Nephron progenitor cell (in vitro differentiated cells): ENCODE measurements at regions not wholly inside any gene's neighbourhood (a gene's known extent, or its start where the extent isn't known, plus 50 kb on each side); places are given as distances from the start of the nearest gene placed in this dataset.

Experiments used
- DNase-seq: peaks from one replicate; pipeline ENCODE4 v3.0.0; 2021
- H3K27ac Mint-ChIP-seq: 2 replicates; pipeline ENCODE4 v1.8.0; 2021; ENCODE audit warnings: mild to moderate bottlenecking, moderate library complexity, mixed read lengths
- H3K27me3 Mint-ChIP-seq: 2 replicates; pipeline ENCODE4 v1.8.0; 2021; ENCODE audit warnings: mild to moderate bottlenecking, low read depth, mixed read lengths; ENCODE audit not compliant: poor library complexity
- H3K36me3 Mint-ChIP-seq: 2 replicates; pipeline ENCODE4 v1.8.0; 2021; ENCODE audit warnings: low read depth, mixed read lengths
- H3K4me1 Mint-ChIP-seq: 2 replicates; pipeline ENCODE4 v1.8.0; 2021; ENCODE audit warnings: mixed read lengths
- H3K4me3 Mint-ChIP-seq: 2 replicates; pipeline ENCODE4 v1.8.0; 2021; ENCODE audit warnings: mild to moderate bottlenecking, moderate library complexity, mixed read lengths
- H3K9me3 Mint-ChIP-seq: 2 replicates; pipeline ENCODE4 v1.8.0; 2021; ENCODE audit warnings: mild to moderate bottlenecking, moderate library complexity, mixed read lengths
- CTCF ChIP-seq: fragments of 200-600 bp; sonication (generic); IDR thresholded peaks from 2 replicates; pipeline ENCODE4 v1.5.0; 2021; ENCODE audit warnings: antibody characterized with exemption

- H3K4me1 Mint-ChIP-seq: peaks cover 15% of the 10 kb centered on the region
- TF ChIP-seq CTCF: no peak
- DNase-seq: no peak
- H3K9me3 Mint-ChIP-seq: peaks cover 32% of the 10 kb centered on the region
- peaks cover 17% of the 10 kb centered on the region for H3K36me3 Mint-ChIP-seq
- H3K27me3 Mint-ChIP-seq: no peaks in the 10 kb centered on the region
- H3K4me3 Mint-ChIP-seq: no peak overlapping the region
- no peak overlapping the region for H3K27ac Mint-ChIP-seq
These were observed 279.6 kb downstream of the KLF13 start for GRCh38 chr15:31606194-31606669.

- DNase-seq: no peak
- no peak overlapping the region for H3K27ac Mint-ChIP-seq
- peaks cover 20% of the 10 kb centered on the region for H3K36me3 Mint-ChIP-seq
- H3K9me3 Mint-ChIP-seq: peaks cover 36% of the 10 kb centered on the region
- peaks cover 15% of the 10 kb centered on the region for H3K4me1 Mint-ChIP-seq
- no peak for TF ChIP-seq CTCF
- H3K27me3 Mint-ChIP-seq: no peaks in the 10 kb centered on the region
- H3K4me3 Mint-ChIP-seq: no peak overlapping the region
These were observed 280.4 kb downstream of the KLF13 start for GRCh38 chr15:31606931-31607497.

GRCh38 chr15:31607656-31608055 lies 281.0 kb downstream of the KLF13 start:
- Mint-ChIP-seq H3K4me3 (no peak overlapping the region), H3K27ac (no peak overlapping the region), H3K4me1 (peaks cover 15% of the 10 kb centered on the region), H3K36me3 (peaks cover 17% of the 10 kb centered on the region), H3K27me3 (no peaks in the 10 kb centered on the region), H3K9me3 (peaks cover 36% of the 10 kb centered on the region)
- TF ChIP-seq CTCF: no peak
- no peak for DNase-seq

GRCh38 chr15:31609258-31609681 lies 282.6 kb downstream of the KLF13 start:
- Mint-ChIP-seq H3K9me3 (peaks cover 36% of the 10 kb centered on the region), H3K27me3 (no peaks in the 10 kb centered on the region), H3K36me3 (peaks cover 7% of the 10 kb centered on the region), H3K4me3 (no peak overlapping the region), H3K27ac (peak overlapping the region; percentile 90), H3K4me1 (peaks cover 15% of the 10 kb centered on the region)
- DNase-seq: no peak
- no peak for TF ChIP-seq CTCF

- no peak for DNase-seq
- Mint-ChIP-seq H3K27me3 (no peaks in the 10 kb centered on the region), H3K4me1 (peaks cover 15% of the 10 kb centered on the region), H3K9me3 (peaks cover 36% of the 10 kb centered on the region), H3K36me3 (peaks cover 7% of the 10 kb centered on the region), H3K4me3 (no peak overlapping the region), H3K27ac (peak overlapping the region; percentile 90)
- no peak for TF ChIP-seq CTCF
These were observed 283.3 kb downstream of the KLF13 start for GRCh38 chr15:31609906-31610305.
